8988T (cell line): ENCODE measurements at regions not wholly inside any gene's neighbourhood (a gene's known extent, or its start where the extent isn't known, plus 50 kb on each side); places are given as distances from the start of the nearest gene placed in this dataset.

Experiments
- DNase-seq: peaks from one replicate; pipeline ENCODE4 v3.0.0; 2011

DNA sequence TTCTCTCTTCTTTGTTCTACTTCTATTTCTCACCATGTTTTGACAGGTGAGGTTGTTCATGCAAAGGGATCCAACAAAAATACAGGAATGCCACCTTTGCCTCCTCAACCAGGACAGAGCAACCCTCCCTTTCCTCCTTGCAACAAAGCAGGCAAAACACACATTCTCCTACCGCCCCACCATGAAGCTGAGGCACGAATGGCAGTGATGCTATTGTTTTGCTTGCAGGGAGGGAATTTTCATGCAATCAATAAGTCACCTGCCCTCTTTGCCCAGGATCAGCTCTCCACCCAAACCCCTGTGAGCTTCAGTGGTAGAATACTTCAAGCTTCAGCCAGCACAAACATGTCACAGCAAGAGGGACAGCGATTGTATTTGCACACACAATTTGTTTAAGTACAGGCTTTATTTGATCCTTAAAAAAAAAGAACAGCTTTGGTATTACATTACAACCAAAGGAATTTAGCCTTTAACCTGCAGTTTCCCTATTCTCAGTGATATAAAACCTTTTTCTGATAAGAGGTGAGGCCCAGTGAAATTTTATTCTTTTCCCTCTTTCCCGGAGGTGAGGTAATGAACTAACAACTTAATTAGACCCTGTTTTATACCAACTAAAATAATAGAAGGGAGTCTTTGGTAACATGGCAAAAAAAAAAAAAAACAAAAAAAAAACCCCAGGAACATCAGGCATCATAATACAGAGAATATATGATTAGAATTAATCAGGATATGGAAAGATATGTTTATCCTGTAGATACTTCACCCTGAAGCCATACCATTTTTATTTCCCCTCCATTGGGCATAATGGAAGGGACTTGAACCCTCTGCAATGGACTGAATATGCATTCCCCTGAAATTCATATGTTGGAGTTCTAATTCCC lies 87.0 kb upstream of the EEA1 start:
- no peak for DNase-seq

GRCh38 chr12:93016752-93017350 lies 87.8 kb upstream of the EEA1 start:
- no peak for DNase-seq

DNA sequence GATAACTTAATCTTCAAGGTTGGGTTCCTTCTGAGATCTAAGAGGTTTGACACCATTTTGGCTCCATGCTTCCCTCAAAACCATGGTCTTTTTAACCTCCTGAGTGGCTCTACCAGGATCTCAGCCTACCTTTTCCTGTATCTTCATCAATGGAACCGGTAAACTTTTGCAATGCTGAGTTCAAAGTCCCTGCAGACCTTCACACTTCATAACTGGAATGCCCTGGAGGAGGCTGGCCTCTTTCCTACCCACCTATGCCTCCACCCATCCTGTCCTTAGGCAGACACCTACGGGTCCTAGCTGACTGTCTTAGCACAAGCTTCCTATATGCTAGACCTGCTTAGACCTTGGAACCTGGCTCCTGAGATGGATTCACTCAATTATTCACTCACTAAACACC lies 89.5 kb upstream of the EEA1 start:
- no peak for DNase-seq

DNA sequence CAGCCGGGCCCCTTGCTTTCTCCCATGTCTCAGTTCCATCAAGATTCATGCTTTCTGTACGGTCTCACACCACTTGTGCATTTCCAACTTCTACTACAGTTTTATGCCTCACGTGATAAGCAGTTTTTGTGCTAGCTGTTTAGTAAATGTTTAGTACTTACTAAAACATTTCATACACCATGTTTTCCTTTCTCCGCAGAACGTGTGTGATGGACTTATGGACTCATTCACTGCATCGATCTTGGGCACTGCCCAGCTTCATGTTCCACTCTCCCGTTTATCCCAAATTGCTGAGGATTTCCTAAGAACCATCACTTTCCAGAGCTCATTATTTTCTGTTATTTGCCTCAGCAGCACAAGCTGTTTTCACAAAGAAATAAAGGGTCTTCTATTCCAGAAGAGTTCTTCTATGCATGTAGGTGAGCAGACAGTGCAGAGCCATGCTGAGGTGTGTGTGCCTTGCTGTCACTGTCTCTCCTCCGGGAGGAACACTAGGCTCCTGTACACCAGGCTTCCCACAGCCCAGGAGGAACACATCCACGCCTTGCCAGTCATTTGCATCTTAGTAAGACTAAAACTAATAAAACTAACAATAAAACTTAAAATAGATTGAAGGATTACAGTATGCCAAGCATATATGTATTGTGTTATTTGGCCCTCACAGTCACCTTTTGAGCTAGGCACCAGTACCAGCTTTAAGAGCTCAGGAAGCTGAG lies 90.3 kb upstream of the EEA1 start:
- no peak for DNase-seq

- DNase-seq, result no peak
These were observed 91.0 kb upstream of the EEA1 start for GRCh38 chr12:93019975-93020630.

GRCh38 chr12:93020631-93021597 lies 91.8 kb upstream of the EEA1 start:
- DNase-seq, result no peak

GRCh38 chr12:93022603-93023340 lies 93.7 kb upstream of the EEA1 start:
- no peak for DNase-seq

DNA sequence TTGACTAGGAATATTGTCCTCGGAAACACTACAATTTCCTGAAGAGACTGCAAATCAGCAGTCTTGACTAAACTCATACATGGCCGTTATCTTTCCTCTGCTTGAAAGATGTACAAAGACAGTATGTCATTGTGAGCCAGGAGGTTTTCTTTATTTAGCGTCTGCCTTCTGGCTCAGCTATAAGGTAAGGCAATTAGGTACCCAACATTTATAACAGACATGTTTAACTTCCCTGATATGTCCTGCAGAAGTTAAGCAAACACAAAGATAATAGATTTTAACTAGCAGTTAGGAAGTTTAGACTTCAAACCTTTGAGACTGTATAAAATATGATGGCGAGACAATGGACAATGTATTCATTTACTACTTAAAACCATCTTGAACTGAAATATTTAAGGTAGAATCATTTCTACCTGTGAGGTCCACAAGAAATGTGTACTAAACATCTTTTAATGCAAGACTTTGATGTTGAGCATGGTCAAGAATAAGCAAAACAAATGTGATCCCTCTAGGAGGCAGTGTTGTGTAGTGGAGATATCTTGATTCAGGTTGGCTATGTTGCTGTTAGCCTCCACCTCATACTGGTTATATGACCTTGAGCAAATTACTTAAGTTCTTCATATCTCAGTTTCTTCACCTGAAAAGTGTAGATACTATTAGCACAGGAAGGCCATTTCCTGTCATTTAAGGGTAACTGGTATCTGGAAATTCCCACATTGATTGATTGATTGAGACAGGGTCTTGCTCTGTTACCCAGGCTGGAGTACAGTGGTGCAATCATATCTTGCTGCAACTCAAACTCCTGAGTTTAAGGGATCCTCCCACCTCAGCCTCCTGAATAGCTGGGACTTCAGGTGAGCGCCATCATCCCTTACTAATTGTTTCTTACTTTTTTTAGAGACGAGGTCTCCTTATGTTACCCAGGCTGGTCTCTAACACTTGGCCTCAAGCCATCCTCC lies 96.3 kb upstream of the EEA1 start:
- DNase-seq, result no peak

GRCh38 chr12:93027041-93027440 lies 97.9 kb upstream of the EEA1 start:
- DNase-seq, result no peak

DNA sequence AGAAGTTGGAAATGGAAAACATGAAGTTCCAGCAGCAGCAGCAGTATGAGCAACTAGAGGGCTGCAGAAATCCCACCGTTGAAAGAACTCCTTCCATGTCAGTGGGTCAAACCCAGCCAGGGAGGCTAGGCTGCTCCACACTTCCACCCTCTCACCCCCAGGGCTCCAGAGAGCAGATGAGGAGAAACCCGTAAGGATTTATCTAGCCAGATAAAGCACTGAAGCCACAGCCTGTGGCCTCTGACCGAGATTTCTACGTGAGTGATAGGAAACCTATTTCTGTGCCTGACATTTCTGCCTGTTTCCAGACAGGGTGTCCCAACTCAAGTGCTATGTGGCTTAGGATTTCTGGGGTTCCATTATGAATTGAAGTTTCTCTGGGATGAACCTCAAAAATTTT lies 100.0 kb upstream of the EEA1 start:
- DNase-seq, result no peak

DNA sequence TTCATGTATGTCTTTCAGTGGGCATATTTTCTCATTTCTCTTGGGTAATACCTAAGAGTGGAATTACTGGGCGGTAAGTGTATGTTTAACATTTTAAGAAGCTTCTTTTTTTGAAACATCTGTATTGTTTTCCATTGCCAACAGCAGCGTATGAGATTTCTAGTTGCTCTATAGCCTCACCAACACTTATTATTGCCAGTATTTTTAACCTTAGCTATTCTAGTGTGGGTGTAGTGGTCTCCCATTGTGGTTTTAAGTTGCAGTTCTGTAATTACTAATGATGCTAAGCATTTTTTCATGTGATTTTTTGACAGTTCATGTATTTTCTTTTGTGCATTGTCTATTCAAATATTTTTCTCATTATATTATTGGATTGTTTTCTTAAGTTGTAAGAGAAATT lies 101.9 kb upstream of the EEA1 start:
- DNase-seq, result no peak

DNA sequence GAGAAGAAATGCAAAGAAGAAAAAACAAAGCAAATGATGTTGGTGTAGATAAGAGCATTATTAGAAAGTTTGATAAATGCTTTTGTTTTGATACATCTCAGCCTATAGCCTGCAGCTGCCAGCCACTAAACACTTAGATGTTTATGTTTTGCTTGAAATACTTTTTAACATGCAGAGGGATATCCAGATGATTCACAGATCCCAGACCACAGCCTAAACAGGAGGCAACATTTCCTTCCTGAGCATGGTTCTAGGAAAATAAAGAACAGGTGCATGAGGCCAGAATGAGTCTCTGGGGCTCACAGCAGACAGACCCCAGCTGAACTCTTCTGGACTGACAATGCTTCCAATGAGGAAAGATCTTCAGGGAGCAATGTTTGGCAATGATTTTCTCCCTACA lies 103.7 kb upstream of the EEA1 start:
- no peak for DNase-seq

DNA sequence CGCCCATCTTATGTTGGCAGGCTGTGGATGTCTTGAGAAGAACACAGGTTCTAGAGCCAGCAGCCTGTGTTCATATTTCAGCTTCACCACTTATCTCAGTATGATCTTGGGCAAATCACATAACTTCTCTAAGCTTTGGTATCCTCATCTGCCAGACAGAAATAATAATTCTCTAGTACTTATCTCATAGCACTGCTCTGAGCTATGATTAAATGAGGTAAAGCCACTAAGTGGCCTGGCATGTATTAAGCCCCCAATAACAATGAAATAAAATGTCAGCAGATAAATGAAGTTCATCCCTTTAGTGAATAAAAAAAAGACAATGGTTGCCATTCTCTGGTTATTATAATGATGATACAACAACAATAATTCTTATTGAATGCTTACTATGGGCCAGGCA lies 104.9 kb upstream of the EEA1 start:
- DNase-seq, result no peak

- no peak for DNase-seq
These were observed 110.0 kb upstream of the EEA1 start for GRCh38 chr12:93039062-93039461.

- no peak for DNase-seq
These were observed 110.8 kb upstream of the EEA1 start for GRCh38 chr12:93039930-93040329.

DNA sequence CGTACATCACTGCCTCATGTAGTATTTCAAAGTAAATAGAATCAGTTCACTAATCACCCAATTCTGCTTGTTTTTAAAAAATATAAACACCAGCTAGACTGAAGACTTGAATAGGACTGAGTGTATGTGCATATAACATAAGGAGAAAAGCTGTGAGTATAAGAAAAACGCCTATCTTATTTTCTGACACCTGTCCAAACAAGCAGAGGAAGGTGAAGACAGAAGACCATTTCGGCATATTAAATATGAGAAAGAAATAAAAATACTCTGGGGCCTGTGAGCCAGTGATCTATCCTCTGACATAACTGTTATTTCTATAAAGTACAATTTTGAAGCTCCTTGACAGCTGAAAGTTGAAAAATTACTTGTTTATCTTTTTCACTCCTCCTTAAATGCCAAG lies 111.3 kb upstream of the EEA1 start:
- no peak for DNase-seq

- DNase-seq, result no peak
These were observed 112.3 kb upstream of the EEA1 start for GRCh38 chr12:93041416-93041815.

DNA sequence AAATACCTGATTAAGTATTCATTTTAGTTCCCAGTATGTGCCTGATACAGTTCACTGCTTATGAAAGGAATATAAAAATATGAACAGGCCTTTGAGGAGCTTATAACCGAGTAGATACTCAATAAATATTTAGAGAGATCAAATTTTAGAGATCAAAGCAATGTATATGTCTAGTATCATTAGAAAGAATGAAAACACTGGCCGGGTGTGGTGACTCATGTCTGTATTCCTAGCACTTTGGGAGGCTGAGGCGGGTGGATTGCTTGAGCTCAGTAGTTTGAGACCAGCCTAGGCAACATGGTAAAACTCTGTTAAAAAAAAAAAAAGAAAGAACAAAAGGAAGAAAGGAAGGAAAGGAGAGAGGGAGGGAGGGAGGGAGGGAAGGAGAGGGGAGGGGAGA lies 113.2 kb upstream of the EEA1 start:
- DNase-seq, result no peak

DNA sequence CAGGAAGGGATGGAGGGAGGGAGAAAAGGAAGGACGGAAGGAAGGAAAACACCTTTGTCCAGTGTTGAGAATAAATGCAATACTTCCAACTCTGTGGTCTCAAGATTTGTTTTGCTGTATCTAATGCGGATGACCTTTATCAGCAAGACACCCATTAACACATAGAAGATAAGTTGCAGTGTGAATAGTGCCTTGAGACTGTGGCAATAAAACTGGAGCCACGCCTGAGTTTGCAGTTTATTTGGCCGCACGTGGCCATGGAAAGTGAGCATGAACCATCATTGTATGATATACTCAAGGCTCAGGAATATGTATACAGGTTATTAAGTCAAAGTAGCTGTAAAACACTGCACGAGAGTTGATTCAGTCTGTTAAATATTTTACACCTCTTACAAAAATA lies 113.6 kb upstream of the EEA1 start:
- no peak for DNase-seq

DNA sequence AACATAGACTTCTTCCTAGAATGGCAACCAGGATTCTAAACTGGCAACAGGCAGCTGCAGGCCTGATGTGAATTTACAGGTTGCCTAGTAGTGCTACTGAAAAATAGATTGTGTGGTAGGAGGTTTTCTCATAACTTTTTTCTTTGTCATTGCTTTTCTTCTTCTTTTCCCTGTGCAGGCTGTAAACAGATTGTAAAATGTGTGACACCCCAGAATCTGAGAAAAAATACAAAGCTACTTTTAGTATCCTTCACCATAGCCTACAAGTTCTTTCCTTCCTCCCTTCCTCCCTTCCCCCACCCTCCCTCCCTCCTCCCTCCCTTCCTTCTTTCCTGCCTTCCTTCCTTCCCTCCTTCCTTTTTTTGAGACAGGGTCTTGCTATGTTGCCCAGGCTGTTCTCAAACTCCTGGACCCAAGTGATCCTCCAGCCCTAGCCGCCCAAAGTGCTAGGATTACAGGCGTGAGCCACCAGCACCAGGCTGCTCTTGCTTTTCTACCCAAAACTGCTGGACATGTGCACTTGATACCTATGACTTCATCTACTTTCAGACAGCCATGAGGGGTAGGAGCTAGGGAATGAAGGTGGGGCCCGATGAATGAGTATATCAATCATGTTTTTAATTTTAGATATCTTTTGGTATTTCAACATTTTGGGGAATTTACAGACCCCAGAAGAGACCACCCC lies 114.2 kb upstream of the EEA1 start:
- no peak for DNase-seq
